ENCODE measurements at regions not wholly inside any gene's neighbourhood (a gene's known extent, or its start where the extent isn't known, plus 50 kb on each side); places are given as distances from the start of the nearest gene placed in this dataset.

- no peak for TF ChIP-seq ZNF329 (CRISPR knock-in tag; IDR thresholded peaks at IDR 0.05; ENCODE audit: low read depth)
- TF ChIP-seq GABPA (IDR thresholded peaks at IDR 0.05; ENCODE audit: low read depth, low read length), result no peak
- TF ChIP-seq GABPA (CRISPR knock-in tag; IDR thresholded peaks at IDR 0.05; ENCODE audit: low read depth), result no peak
- no peak for TF ChIP-seq ZNF260 (CRISPR knock-in tag; IDR thresholded peaks at IDR 0.05; ENCODE audit: borderline replicate concordance, low read depth)
Measured at GRCh38 chr6:14772188-14772587, 473.7 kb upstream of the JARID2 start (continued).

- no peaks in the 10 kb centered on the region for H3K9me3 ChIP-seq (ENCODE audit: low read length)
- ATAC-seq (no peak), FAIRE-seq (no peak), DNase-seq (ENCODE audit: low spot score) (no peak)
- H3K79me2 ChIP-seq (ENCODE audit: insufficient read depth, low read length), result no peaks in the 10 kb centered on the region
- no peak overlapping the region for H3K9ac ChIP-seq (ENCODE audit: insufficient read depth, low read depth, low read length)
- H3K4me1 ChIP-seq (ENCODE audit: insufficient read depth, low read length), result no peaks in the 10 kb centered on the region
- 17% methylated on average over 1 of the region's 1 CpG for WGBS (ENCODE audit: low lambda C conversion rate)
- intact Hi-C loops (cut with micrococcal nuclease; ENCODE audit: unreplicated experiment) (no loop called here), in situ Hi-C loops (cut with HindIII; ENCODE audit: extremely low pct_ligation_motif_present, low pct_unique_long_range_greater_than_20kb) (no loop called here)
- no peaks in the 10 kb centered on the region for H4K20me1 ChIP-seq (ENCODE audit: insufficient read depth, low read length)
- H3K27me3 ChIP-seq (ENCODE audit: control insufficient read depth in 1 of 2, insufficient read depth in 2 of 2, low read length in 2 of 2), result no peaks in the 10 kb centered on the region
- POLR2A ChIA-PET, result no interaction called here
- no peak overlapping the region for H3K27ac ChIP-seq (ENCODE audit: extremely low read length, insufficient read depth, low read length)
- H3K4me3 ChIP-seq (replicated peaks in 1 of 3; ENCODE audit: insufficient read depth in 1 of 3, low read depth in 2 of 3, low read length in 3 of 3), result no peak overlapping the region
- H3K4me2 ChIP-seq (ENCODE audit: low read depth, low read length), result no peak overlapping the region
- no peak overlapping the region for H2AFZ ChIP-seq (ENCODE audit: low read length)
- BruUV-seq (replicated peaks), result no TSS peak
- no peaks in the 10 kb centered on the region for H3K36me3 ChIP-seq (replicated peaks in 1 of 2; ENCODE audit: control insufficient read depth in 1 of 2, insufficient read depth in 2 of 2, low read length in 2 of 2)
- CTCF ChIA-PET (ENCODE audit: low intra/inter-chr PET ratio, low total read pairs), result no interaction called here
- no peak for TF ChIP-seq PLRG1 (conservative IDR thresholded peaks at IDR 0.05)
- no peak for TF ChIP-seq ZBTB34 (CRISPR knock-in tag; IDR thresholded peaks at IDR 0.05)
- TF ChIP-seq RARG (CRISPR knock-in tag; IDR thresholded peaks at IDR 0.05; ENCODE audit: low read depth), result no peak
- no peak for TF ChIP-seq DMTF1 (CRISPR knock-in tag; IDR thresholded peaks at IDR 0.05)
- no peak for TF ChIP-seq ZC3H13 (CRISPR knock-in tag; IDR thresholded peaks at IDR 0.05)
- no peak for TF ChIP-seq ZSCAN21 (CRISPR knock-in tag; IDR thresholded peaks at IDR 0.05; ENCODE audit: borderline replicate concordance)
- TF ChIP-seq ZBED4 (CRISPR knock-in tag; IDR thresholded peaks at IDR 0.05; ENCODE audit: borderline replicate concordance), result no peak
- no peak for TF ChIP-seq PRDM10 (CRISPR knock-in tag; IDR thresholded peaks at IDR 0.05; ENCODE audit: low read depth)
- TF ChIP-seq ZNF569 (CRISPR knock-in tag; IDR thresholded peaks at IDR 0.05; ENCODE audit: borderline replicate concordance), result no peak
Measured at GRCh38 chr6:14775528-14775927, 470.3 kb upstream of the JARID2 start.

Data from HepG2 (cell line).